HepG2 (cell line): ENCODE measurements at regions not wholly inside any gene's neighbourhood (a gene's known extent, or its start where the extent isn't known, plus 50 kb on each side); places are given as distances from the start of the nearest gene placed in this dataset.

ENCODE experiments used
- CC2D1A ChIP-seq: sonication (generic); formaldehyde crosslinking; IDR thresholded peaks from 2 replicates; pipeline ENCODE4 v1.8.1; 2023; ENCODE audit warnings: mild to moderate bottlenecking, missing genetic modification reagents
- EP300 ChIP-seq, 3 experiments: sonication (generic) in 1 of 3; formaldehyde crosslinking in 1 of 3; IDR thresholded peaks; 2 replicates each; pipeline versions ENCODE4 v1.5.1 to v1.6.1; 2011 to 2020; ENCODE audit warnings: low read depth in 2 of 3, low read length in 2 of 3, borderline replicate concordance in 1 of 3, improper control_type of control experiment in 1 of 3, mild to moderate bottlenecking in 1 of 3, missing genetic modification reagents in 1 of 3, moderate library complexity in 1 of 3
- ETV6 ChIP-seq: sonication (generic); formaldehyde crosslinking; conservative IDR thresholded peaks from 2 replicates; pipeline ENCODE4 v1.4.0; 2020; ENCODE audit warnings: missing genetic modification reagents
- FOXA3 ChIP-seq: IDR thresholded peaks from 2 replicates; pipeline ENCODE4 v1.6.1; 2016; ENCODE audit warnings: missing genetic modification reagents, missing compliant biosample characterization
- JUN ChIP-seq: sonication (generic); formaldehyde crosslinking; IDR thresholded peaks from 2 replicates; pipeline ENCODE4 v1.4.0; 2020; ENCODE audit warnings: mild to moderate bottlenecking, missing genetic modification reagents
- POGZ ChIP-seq: sonication (generic); formaldehyde crosslinking; IDR thresholded peaks from 2 replicates; pipeline ENCODE4 v1.4.0; 2020; ENCODE audit warnings: mild to moderate bottlenecking, missing genetic modification reagents
- SP2 ChIP-seq: sonication (generic); formaldehyde crosslinking; IDR thresholded peaks from 2 replicates; pipeline ENCODE4 v1.5.1; 2020; ENCODE audit warnings: mild to moderate bottlenecking, missing genetic modification reagents
- TAF1 ChIP-seq: sonication (generic); formaldehyde crosslinking; IDR thresholded peaks from 2 replicates; pipeline ENCODE4 v1.4.0; 2020; ENCODE audit warnings: missing genetic modification reagents
- ZNF556 ChIP-seq: sonication (generic); formaldehyde crosslinking; IDR thresholded peaks from 2 replicates; pipeline ENCODE4 v1.4.0; 2020; ENCODE audit warnings: mild to moderate bottlenecking, missing genetic modification reagents, borderline replicate concordance
- TF ChIP-seq, protein P1 (sequence below): sonication (generic); formaldehyde crosslinking; IDR thresholded peaks from 2 replicates; pipeline ENCODE4 v1.8.1; 2023; ENCODE audit warnings: missing genetic modification reagents, inconsistent platforms, borderline replicate concordance
- TF ChIP-seq, protein P2 (sequence below): sonication (generic); formaldehyde crosslinking; IDR thresholded peaks from 2 replicates; pipeline ENCODE4 v1.8.1; 2023; ENCODE audit warnings: mild to moderate bottlenecking, missing genetic modification reagents
- TF ChIP-seq, protein P3 (sequence below): fragments of 450-650 bp; IDR thresholded peaks from 2 replicates; pipeline ENCODE4 v1.6.1; 2017

DNA sequence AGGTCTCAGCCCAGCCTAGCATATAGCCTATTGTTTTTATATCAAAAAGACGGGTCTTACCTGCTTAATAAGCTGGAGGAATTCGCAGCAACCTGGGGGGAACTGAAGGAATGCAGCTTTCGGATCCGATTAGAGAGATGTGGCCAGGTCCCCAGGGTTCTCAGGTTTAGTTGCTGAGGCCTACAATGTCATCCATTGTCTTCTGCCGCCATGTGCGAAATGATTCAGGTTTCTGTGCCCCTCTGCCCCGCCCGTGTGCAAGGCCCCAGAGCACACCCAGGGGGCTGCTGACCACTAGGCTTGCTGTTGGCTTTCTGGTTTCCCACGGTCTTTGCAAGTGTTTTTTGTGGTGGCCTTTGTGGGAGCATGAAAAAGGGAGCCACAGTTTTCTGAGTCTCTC lies 154.5 kb upstream of the TBX3 start:
- TF ChIP-seq, protein P1, sequence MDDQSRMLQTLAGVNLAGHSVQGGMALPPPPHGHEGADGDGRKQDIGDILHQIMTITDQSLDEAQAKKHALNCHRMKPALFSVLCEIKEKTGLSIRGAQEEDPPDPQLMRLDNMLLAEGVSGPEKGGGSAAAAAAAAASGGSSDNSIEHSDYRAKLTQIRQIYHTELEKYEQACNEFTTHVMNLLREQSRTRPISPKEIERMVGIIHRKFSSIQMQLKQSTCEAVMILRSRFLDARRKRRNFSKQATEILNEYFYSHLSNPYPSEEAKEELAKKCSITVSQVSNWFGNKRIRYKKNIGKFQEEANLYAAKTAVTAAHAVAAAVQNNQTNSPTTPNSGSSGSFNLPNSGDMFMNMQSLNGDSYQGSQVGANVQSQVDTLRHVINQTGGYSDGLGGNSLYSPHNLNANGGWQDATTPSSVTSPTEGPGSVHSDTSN (CRISPR knock-in tag) = no peak
- no peak for TF ChIP-seq ETV6 (CRISPR knock-in tag)
- TF ChIP-seq SP2 (CRISPR knock-in tag) = no peak
- TF ChIP-seq, protein P2, sequence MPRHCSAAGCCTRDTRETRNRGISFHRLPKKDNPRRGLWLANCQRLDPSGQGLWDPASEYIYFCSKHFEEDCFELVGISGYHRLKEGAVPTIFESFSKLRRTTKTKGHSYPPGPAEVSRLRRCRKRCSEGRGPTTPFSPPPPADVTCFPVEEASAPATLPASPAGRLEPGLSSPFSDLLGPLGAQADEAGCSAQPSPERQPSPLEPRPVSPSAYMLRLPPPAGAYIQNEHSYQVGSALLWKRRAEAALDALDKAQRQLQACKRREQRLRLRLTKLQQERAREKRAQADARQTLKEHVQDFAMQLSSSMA (CRISPR knock-in tag) = no peak
- TF ChIP-seq CC2D1A (CRISPR knock-in tag) = no peak
- no peak for TF ChIP-seq JUN (CRISPR knock-in tag)
- TF ChIP-seq POGZ (CRISPR knock-in tag) = no peak
- no peak for TF ChIP-seq EP300 (IDR thresholded peaks at IDR 0.05; ENCODE audit: low read depth in 2 of 2, low read length in 2 of 2)
- no peak for TF ChIP-seq EP300 (CRISPR knock-in tag; IDR thresholded peaks at IDR 0.05; ENCODE audit: borderline replicate concordance)
- TF ChIP-seq FOXA3 (CRISPR knock-in tag) = no peak
- no peak for TF ChIP-seq ZNF556 (CRISPR knock-in tag)
- no peak for TF ChIP-seq TAF1 (CRISPR knock-in tag)
- TF ChIP-seq, protein P3, sequence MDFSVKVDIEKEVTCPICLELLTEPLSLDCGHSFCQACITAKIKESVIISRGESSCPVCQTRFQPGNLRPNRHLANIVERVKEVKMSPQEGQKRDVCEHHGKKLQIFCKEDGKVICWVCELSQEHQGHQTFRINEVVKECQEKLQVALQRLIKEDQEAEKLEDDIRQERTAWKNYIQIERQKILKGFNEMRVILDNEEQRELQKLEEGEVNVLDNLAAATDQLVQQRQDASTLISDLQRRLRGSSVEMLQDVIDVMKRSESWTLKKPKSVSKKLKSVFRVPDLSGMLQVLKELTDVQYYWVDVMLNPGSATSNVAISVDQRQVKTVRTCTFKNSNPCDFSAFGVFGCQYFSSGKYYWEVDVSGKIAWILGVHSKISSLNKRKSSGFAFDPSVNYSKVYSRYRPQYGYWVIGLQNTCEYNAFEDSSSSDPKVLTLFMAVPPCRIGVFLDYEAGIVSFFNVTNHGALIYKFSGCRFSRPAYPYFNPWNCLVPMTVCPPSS = no peak
